Ishikawa (cell line): ENCODE measurements at regions not wholly inside any gene's neighbourhood (a gene's known extent, or its start where the extent isn't known, plus 50 kb on each side); places are given as distances from the start of the nearest gene placed in this dataset.

ENCODE experiments used
- CEBPB ChIP-seq: IDR thresholded peaks from 2 replicates; pipeline ENCODE4 v1.6.1; 2012
- CREB1 ChIP-seq: IDR thresholded peaks from 2 replicates; pipeline ENCODE4 v1.6.1; 2012; ENCODE audit warnings: low read depth
- EGR1 ChIP-seq: IDR thresholded peaks from 2 replicates; pipeline ENCODE4 v1.6.1; 2012
- EP300 ChIP-seq: IDR thresholded peaks from 2 replicates; pipeline ENCODE4 v1.6.1; 2012; ENCODE audit warnings: borderline replicate concordance
- FOXM1 ChIP-seq: IDR thresholded peaks from 2 replicates; pipeline ENCODE4 v1.6.1; 2012; ENCODE audit warnings: low read depth, borderline replicate concordance
- NFIC ChIP-seq: IDR thresholded peaks from 2 replicates; pipeline ENCODE4 v1.6.1; 2012
- RAD21 ChIP-seq: IDR thresholded peaks from 2 replicates; pipeline ENCODE4 v1.6.1; 2012; ENCODE audit warnings: low read depth
- TAF1 ChIP-seq: IDR thresholded peaks from 2 replicates; pipeline ENCODE4 v1.6.1; 2012; ENCODE audit warnings: low read depth, mild to moderate bottlenecking
- TCF12 ChIP-seq: IDR thresholded peaks from 2 replicates; pipeline ENCODE4 v1.6.1; 2012; ENCODE audit warnings: low read depth
- TEAD4 ChIP-seq: IDR thresholded peaks from 2 replicates; pipeline ENCODE4 v1.6.1; 2012
- YY1 ChIP-seq: IDR thresholded peaks from 2 replicates; pipeline ENCODE4 v1.6.1; 2012; ENCODE audit warnings: low read depth
- ZBTB7A ChIP-seq: IDR thresholded peaks from 2 replicates; pipeline ENCODE4 v1.6.1; 2012; ENCODE audit warnings: low read depth
- TF ChIP-seq, protein P1 (sequence below): IDR thresholded peaks from 2 replicates; pipeline ENCODE4 v1.6.1; 2012
- TF ChIP-seq, protein P2 (sequence below): IDR thresholded peaks from 2 replicates; pipeline ENCODE4 v1.6.1; 2012; ENCODE audit warnings: low read depth, mild to moderate bottlenecking
- TF ChIP-seq, protein P3 (sequence below): IDR thresholded peaks from 2 replicates; pipeline ENCODE4 v1.6.1; 2012

DNA sequence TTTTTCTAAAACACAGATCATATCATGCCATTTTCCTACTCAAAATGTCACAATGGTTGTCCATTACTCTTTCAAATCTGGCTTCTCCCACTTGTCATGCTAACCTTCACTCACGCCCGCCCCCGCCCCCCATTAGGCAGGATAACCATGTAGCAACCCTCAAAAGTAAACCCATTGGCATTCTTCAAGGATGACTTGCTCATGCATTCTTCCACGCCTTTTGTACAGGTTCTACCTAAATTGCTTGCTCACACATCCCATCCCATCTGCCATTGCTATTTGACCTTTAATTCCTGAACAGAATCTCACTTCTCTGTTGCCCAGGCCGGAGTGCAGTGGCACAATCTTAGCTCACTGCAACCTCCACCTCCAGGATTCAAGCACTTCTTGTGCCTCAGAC lies 389.3 kb downstream of the MCTP2 start:
- TF ChIP-seq NFIC (no peak), YY1 (no peak), TCF12 (no peak), EP300 (no peak), ZBTB7A (no peak), RAD21 (no peak), CREB1 (no peak), FOXM1 (no peak), CEBPB (no peak), TAF1 (no peak), EGR1 (no peak)
- TF ChIP-seq, protein P1, sequence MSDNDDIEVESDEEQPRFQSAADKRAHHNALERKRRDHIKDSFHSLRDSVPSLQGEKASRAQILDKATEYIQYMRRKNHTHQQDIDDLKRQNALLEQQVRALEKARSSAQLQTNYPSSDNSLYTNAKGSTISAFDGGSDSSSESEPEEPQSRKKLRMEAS: no peak
- TF ChIP-seq, protein P2, sequence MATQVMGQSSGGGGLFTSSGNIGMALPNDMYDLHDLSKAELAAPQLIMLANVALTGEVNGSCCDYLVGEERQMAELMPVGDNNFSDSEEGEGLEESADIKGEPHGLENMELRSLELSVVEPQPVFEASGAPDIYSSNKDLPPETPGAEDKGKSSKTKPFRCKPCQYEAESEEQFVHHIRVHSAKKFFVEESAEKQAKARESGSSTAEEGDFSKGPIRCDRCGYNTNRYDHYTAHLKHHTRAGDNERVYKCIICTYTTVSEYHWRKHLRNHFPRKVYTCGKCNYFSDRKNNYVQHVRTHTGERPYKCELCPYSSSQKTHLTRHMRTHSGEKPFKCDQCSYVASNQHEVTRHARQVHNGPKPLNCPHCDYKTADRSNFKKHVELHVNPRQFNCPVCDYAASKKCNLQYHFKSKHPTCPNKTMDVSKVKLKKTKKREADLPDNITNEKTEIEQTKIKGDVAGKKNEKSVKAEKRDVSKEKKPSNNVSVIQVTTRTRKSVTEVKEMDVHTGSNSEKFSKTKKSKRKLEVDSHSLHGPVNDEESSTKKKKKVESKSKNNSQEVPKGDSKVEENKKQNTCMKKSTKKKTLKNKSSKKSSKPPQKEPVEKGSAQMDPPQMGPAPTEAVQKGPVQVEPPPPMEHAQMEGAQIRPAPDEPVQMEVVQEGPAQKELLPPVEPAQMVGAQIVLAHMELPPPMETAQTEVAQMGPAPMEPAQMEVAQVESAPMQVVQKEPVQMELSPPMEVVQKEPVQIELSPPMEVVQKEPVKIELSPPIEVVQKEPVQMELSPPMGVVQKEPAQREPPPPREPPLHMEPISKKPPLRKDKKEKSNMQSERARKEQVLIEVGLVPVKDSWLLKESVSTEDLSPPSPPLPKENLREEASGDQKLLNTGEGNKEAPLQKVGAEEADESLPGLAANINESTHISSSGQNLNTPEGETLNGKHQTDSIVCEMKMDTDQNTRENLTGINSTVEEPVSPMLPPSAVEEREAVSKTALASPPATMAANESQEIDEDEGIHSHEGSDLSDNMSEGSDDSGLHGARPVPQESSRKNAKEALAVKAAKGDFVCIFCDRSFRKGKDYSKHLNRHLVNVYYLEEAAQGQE: no peak

DNA sequence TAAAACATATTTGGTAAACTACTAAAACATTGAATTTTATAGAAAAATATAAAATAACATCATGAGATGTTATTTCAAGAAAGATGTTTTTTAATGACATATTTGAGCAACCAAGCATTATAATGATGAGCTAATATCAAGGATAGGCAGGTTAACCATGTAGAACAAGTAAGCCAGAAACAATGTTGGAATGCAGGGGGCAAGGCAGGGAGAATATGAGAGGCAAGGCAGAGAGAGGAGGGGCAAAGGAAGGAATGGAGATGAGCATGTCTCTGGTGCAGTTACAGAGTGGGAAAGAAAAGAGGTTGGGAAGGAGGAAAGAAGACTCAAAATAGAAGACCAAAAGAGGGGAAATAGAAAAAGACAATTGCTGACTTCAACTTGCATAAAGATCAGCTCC lies 390.4 kb downstream of the MCTP2 start:
- TF ChIP-seq TCF12 (no peak), RAD21 (no peak), FOXM1 (no peak), CEBPB (no peak), TAF1 (no peak), EGR1 (no peak), ZBTB7A (no peak), NFIC (no peak), TEAD4 (no peak)
- TF ChIP-seq, protein P1: no peak
- TF ChIP-seq, protein P2: no peak
- TF ChIP-seq, protein P3, sequence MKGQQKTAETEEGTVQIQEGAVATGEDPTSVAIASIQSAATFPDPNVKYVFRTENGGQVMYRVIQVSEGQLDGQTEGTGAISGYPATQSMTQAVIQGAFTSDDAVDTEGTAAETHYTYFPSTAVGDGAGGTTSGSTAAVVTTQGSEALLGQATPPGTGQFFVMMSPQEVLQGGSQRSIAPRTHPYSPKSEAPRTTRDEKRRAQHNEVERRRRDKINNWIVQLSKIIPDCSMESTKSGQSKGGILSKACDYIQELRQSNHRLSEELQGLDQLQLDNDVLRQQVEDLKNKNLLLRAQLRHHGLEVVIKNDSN: no peak

DNA sequence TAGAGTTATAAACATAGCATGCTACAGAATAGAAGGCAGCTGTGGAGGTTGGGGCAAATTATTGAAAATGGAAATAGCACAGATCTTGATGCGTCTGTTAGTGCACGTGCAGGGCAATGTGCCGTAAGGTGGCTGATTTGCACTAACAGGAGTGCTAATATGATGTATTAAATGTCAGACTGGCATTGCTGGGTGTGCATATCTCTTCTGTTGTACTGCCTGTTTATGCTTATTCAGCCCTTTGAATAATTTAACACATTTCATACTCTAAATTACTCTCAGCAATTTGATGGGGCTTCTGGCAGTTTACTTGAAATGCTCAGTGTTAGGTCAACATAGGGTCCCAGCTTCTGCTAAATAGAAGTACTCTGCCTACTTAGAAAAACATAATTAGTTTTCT lies 395.6 kb downstream of the MCTP2 start:
- TF ChIP-seq EGR1 (no peak), CREB1 (no peak), CEBPB (no peak), YY1 (no peak), TCF12 (no peak)
- TF ChIP-seq, protein P3: no peak

DNA sequence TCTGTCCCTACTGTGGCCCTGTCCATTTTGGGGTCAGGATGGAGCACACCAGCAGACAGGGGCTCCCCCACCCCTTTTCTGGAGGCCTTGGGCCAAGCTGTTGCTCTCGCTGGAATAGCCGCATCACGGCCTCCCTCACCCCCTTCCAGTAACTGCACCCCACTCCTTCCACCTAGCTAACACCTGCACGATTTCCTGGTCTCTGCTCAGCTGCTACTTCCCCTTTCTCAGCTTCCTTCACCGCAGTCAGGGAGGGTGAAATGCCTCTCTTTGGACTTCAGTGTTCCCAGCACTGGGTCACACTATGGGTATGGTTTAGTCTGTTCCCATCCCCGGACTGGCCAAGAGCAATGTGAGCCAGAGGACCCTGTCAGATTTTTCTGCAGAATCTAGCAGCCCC lies 400.2 kb downstream of the MCTP2 start:
- TF ChIP-seq, protein P2: no peak
- no peak for TF ChIP-seq TEAD4

DNA sequence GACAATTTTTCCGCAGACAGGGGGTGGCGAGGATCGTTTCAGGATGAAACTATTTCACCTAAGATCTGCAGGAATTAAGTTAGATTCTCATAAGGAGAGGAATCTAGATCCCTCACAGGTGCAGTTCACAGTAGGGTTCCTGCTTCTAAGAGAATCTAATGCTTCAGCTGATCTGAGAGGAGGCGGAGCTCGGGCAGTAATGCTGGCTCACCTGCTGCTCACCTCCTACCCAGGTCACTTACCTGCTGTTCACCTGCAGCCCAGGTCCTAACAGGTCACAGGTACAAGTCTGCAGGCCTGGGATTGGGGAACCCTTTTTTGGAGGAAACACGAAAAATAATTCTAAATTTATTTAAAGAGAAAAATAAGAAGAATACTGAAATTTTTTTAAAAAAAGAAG lies 406.8 kb downstream of the MCTP2 start:
- TF ChIP-seq NFIC: no peak
- no peak for TF ChIP-seq EGR1
- no peak for TF ChIP-seq FOXM1
- no peak for TF ChIP-seq ZBTB7A
- TF ChIP-seq, protein P1: no peak
- TF ChIP-seq TAF1: no peak
- TF ChIP-seq EP300: no peak
- no peak for TF ChIP-seq YY1
- no peak for TF ChIP-seq RAD21
- TF ChIP-seq TEAD4: no peak
- TF ChIP-seq, protein P2: no peak
- TF ChIP-seq CREB1: no peak
- TF ChIP-seq, protein P3: no peak
- TF ChIP-seq TCF12: no peak
- no peak for TF ChIP-seq CEBPB
